ENCODE measurements at regions not wholly inside any gene's neighbourhood (a gene's known extent, or its start where the extent isn't known, plus 50 kb on each side); places are given as distances from the start of the nearest gene placed in this dataset.
A peak's percentile ranks its signal among the peaks of the same experiment; 100 is the strongest.

GRCh38 chr14:41313196-41313595, 293.5 kb upstream of the LRFN5 start:
- DNase-seq (ENCODE audit: extremely low spot score, unreplicated experiment): no peak
- no peaks in the 10 kb centered on the region for H3K36me3 Mint-ChIP-seq
- H3K27ac Mint-ChIP-seq: no peak overlapping the region
- H3K9me3 Mint-ChIP-seq: peaks cover 8% of the 10 kb centered on the region
- no peaks in the 10 kb centered on the region for H3K4me1 Mint-ChIP-seq (ENCODE audit: unreplicated experiment)
- no peak overlapping the region for H3K4me3 Mint-ChIP-seq
- TF ChIP-seq CTCF (conservative IDR thresholded peaks at IDR 0.05): no peak
- no peaks in the 10 kb centered on the region for H3K27me3 Mint-ChIP-seq

DNA sequence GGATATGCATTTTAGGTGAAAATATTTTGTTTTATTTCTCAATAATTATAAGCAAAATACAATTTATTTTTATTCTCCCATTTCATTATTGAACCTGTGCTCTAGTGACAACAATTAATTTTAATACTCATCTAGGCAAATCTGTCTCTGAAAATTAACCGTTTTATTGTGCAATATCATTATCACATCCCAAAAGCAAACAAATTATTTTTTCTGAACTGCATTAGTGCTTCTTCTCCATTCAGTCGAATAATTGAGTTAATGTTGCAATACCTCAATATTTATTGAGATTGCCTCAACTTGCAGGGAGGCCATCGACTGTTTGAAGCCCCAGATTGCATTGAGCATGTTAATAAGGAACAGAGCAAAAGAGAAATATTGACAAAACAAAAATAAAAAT, 303.2 kb upstream of the LRFN5 start:
- no peaks in the 10 kb centered on the region for H3K36me3 Mint-ChIP-seq
- H3K27me3 Mint-ChIP-seq: no peaks in the 10 kb centered on the region
- H3K4me1 Mint-ChIP-seq (ENCODE audit: unreplicated experiment): no peaks in the 10 kb centered on the region
- H3K4me3 Mint-ChIP-seq: no peak overlapping the region
- no peak for TF ChIP-seq CTCF (conservative IDR thresholded peaks at IDR 0.05)
- no peaks in the 10 kb centered on the region for H3K9me3 Mint-ChIP-seq
- no peak overlapping the region for H3K27ac Mint-ChIP-seq
- no peak for DNase-seq (ENCODE audit: extremely low spot score, unreplicated experiment)

DNA sequence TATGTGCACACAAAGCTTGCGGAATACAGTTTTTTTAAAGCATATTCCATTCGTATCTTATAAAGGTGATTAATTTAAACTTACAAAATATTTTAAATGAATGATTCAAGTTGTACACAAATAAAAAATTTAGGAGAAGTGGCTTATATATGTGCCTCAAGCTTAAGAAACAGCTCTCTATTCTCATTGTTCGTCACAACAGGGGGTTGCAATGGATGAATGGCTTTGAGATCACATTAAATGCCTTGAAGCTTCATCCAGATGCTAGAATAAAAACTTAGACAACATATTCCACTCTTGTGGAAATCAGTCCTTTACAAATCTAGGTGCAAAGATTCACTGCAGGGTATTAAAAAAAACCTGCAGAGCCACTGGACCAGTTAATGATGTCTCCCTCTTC, 303.9 kb upstream of the LRFN5 start:
- H3K9me3 Mint-ChIP-seq: no peaks in the 10 kb centered on the region
- no peak overlapping the region for H3K4me3 Mint-ChIP-seq
- no peaks in the 10 kb centered on the region for H3K4me1 Mint-ChIP-seq (ENCODE audit: unreplicated experiment)
- H3K27me3 Mint-ChIP-seq: no peaks in the 10 kb centered on the region
- no peak overlapping the region for H3K27ac Mint-ChIP-seq
- DNase-seq (ENCODE audit: extremely low spot score, unreplicated experiment): no peak
- H3K36me3 Mint-ChIP-seq: no peaks in the 10 kb centered on the region
- TF ChIP-seq CTCF (conservative IDR thresholded peaks at IDR 0.05): no peak

GRCh38 chr14:41299924-41300323, 306.8 kb upstream of the LRFN5 start:
- H3K4me1 Mint-ChIP-seq (ENCODE audit: unreplicated experiment): no peaks in the 10 kb centered on the region
- TF ChIP-seq CTCF (conservative IDR thresholded peaks at IDR 0.05): peak; percentile 54
- no peaks in the 10 kb centered on the region for H3K27me3 Mint-ChIP-seq
- H3K4me3 Mint-ChIP-seq: no peak overlapping the region
- no peak overlapping the region for H3K27ac Mint-ChIP-seq
- no peaks in the 10 kb centered on the region for H3K36me3 Mint-ChIP-seq
- H3K9me3 Mint-ChIP-seq: no peaks in the 10 kb centered on the region
- DNase-seq (ENCODE audit: extremely low spot score, unreplicated experiment): no peak

- no peaks in the 10 kb centered on the region for H3K4me1 Mint-ChIP-seq (ENCODE audit: unreplicated experiment)
- TF ChIP-seq CTCF (conservative IDR thresholded peaks at IDR 0.05): no peak
- no peaks in the 10 kb centered on the region for H3K9me3 Mint-ChIP-seq
- no peaks in the 10 kb centered on the region for H3K36me3 Mint-ChIP-seq
- H3K4me3 Mint-ChIP-seq: no peak overlapping the region
- DNase-seq (ENCODE audit: extremely low spot score, unreplicated experiment): no peak
- no peaks in the 10 kb centered on the region for H3K27me3 Mint-ChIP-seq
- no peak overlapping the region for H3K27ac Mint-ChIP-seq
Observed at GRCh38 chr14:41298328-41298690, 308.4 kb upstream of the LRFN5 start.

Measured in type B pancreatic cell (in vitro differentiated cells).